ENCODE measurements at regions not wholly inside any gene's neighbourhood (a gene's known extent, or its start where the extent isn't known, plus 50 kb on each side); places are given as distances from the start of the nearest gene placed in this dataset.

DNA sequence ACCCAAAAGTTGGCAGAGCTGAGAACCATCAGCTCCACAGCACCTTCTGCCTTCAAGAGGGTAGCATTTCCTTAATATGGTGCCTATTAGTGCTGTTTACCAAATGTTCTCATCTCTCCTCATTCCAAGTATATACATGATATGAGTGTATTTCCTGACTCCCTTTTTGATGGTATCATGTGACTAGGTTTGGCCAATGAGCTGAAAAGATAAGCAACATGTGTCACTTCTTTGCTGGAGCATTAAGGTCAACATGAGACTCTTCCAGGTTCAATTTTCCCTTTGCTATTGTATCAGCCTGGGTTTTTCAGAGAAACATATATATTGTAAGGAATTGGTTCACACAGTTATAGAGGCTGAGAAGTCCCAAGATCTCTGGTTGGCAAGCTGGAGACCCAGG, 310.9 kb downstream of the HRH4 start:
- no peak for TF ChIP-seq RNF2 (IDR thresholded peaks at IDR 0.05; ENCODE audit: borderline replicate concordance, low read depth)
- no peak for TF ChIP-seq NPAS2 (CRISPR knock-in tag; IDR thresholded peaks at IDR 0.05; ENCODE audit: borderline replicate concordance)
- TF ChIP-seq POLR2AphosphoS2 (conservative IDR thresholded peaks at IDR 0.05; ENCODE audit: low read length), result no peak
- TF ChIP-seq RARB (CRISPR knock-in tag; IDR thresholded peaks at IDR 0.05), result no peak
- TF ChIP-seq, protein P1, sequence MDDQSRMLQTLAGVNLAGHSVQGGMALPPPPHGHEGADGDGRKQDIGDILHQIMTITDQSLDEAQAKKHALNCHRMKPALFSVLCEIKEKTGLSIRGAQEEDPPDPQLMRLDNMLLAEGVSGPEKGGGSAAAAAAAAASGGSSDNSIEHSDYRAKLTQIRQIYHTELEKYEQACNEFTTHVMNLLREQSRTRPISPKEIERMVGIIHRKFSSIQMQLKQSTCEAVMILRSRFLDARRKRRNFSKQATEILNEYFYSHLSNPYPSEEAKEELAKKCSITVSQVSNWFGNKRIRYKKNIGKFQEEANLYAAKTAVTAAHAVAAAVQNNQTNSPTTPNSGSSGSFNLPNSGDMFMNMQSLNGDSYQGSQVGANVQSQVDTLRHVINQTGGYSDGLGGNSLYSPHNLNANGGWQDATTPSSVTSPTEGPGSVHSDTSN (IDR thresholded peaks at IDR 0.05), result no peak
- TF ChIP-seq EHF (CRISPR knock-in tag; IDR thresholded peaks at IDR 0.05), result no peak
- no peak for TF ChIP-seq RCOR1 (IDR thresholded peaks at IDR 0.05; ENCODE audit: low read depth, low read length)
- TF ChIP-seq HOXB13 (CRISPR knock-in tag; IDR thresholded peaks at IDR 0.05; ENCODE audit: low read depth), result no peak
- CTCF ChIA-PET, result no interaction called here
- Histone ChIP-seq H3K4me1 (no peaks in the 10 kb centered on the region), H3K9me3 (no peaks in the 10 kb centered on the region), H3K4me3 (no peak overlapping the region), H3K4me2 (no peak overlapping the region), H3K27ac (no peak overlapping the region)
- DNase-seq (ENCODE audit: low read depth in 1 of 2, low spot score in 1 of 2), result no peak
- POLR2A ChIA-PET, result no interaction called here
- no peak for ATAC-seq
- no peak for FAIRE-seq

DNA sequence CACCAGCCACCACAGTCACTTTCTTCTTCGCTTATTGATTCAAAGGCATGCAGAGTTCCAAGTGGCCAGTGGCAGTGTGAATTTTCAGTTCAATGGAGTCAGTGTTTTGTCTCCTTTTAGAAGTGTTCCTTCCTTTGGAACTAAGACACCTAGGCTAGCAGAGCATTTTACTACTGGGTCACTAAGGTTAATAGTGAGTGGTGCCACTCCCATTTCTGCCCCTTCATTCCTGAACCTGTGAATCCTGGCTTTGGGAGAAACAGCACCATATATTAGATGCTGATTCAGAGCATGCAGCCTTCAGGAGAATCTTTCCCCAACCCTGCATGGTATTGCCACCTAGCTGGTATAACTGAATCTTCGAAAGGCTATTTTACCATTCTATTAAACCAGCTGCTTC, 312.7 kb downstream of the HRH4 start:
- TF ChIP-seq HOXA7 (CRISPR knock-in tag; IDR thresholded peaks at IDR 0.05), result no peak
- no peak for TF ChIP-seq FOSB (CRISPR knock-in tag; IDR thresholded peaks at IDR 0.05)
- TF ChIP-seq, protein P2, sequence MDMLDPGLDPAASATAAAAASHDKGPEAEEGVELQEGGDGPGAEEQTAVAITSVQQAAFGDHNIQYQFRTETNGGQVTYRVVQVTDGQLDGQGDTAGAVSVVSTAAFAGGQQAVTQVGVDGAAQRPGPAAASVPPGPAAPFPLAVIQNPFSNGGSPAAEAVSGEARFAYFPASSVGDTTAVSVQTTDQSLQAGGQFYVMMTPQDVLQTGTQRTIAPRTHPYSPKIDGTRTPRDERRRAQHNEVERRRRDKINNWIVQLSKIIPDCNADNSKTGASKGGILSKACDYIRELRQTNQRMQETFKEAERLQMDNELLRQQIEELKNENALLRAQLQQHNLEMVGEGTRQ (IDR thresholded peaks at IDR 0.05), result no peak
- TF ChIP-seq RCOR1 (IDR thresholded peaks at IDR 0.05; ENCODE audit: low read depth, low read length), result no peak
- no peak for TF ChIP-seq TFCP2L1 (CRISPR knock-in tag; IDR thresholded peaks at IDR 0.05)
- TF ChIP-seq, protein P3, sequence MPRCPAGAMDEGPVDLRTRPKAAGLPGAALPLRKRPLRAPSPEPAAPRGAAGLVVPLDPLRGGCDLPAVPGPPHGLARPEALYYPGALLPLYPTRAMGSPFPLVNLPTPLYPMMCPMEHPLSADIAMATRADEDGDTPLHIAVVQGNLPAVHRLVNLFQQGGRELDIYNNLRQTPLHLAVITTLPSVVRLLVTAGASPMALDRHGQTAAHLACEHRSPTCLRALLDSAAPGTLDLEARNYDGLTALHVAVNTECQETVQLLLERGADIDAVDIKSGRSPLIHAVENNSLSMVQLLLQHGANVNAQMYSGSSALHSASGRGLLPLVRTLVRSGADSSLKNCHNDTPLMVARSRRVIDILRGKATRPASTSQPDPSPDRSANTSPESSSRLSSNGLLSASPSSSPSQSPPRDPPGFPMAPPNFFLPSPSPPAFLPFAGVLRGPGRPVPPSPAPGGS (IDR thresholded peaks at IDR 0.05), result no peak
- TF ChIP-seq EP300 (IDR thresholded peaks at IDR 0.05), result no peak
- TF ChIP-seq CBX2 (IDR thresholded peaks at IDR 0.05; ENCODE audit: borderline replicate concordance, low read depth), result no peak
- no peak for TF ChIP-seq ZNF302 (CRISPR knock-in tag; IDR thresholded peaks at IDR 0.05)
- TF ChIP-seq NPAS2 (CRISPR knock-in tag; IDR thresholded peaks at IDR 0.05; ENCODE audit: borderline replicate concordance), result no peak
- TF ChIP-seq HDAC2 (IDR thresholded peaks at IDR 0.05), result no peak
- TF ChIP-seq, protein P4, sequence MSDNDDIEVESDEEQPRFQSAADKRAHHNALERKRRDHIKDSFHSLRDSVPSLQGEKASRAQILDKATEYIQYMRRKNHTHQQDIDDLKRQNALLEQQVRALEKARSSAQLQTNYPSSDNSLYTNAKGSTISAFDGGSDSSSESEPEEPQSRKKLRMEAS (IDR thresholded peaks at IDR 0.05), result no peak
- TF ChIP-seq MYC (IDR thresholded peaks at IDR 0.05; ENCODE audit: borderline replicate concordance, low read length), result no peak
- no peak for TF ChIP-seq SREBF2 (IDR thresholded peaks at IDR 0.05)
- ChIA-PET CTCF (no interaction called here), POLR2A (no interaction called here)
- DNase-seq (ENCODE audit: low read depth in 1 of 2, low spot score in 1 of 2), result no peak
- no peak for FAIRE-seq
- no peaks in the 10 kb centered on the region for H3K4me1 ChIP-seq
- WGBS (ENCODE audit: missing lambda C conversion rate), result 0% methylated on average over 1 of the region's 2 CpGs
- no peak overlapping the region for H3K27ac ChIP-seq
- H3K4me2 ChIP-seq, result no peak overlapping the region
- no peak for ATAC-seq
- H3K9me3 ChIP-seq, result no peaks in the 10 kb centered on the region
- no peak overlapping the region for H3K4me3 ChIP-seq

DNA sequence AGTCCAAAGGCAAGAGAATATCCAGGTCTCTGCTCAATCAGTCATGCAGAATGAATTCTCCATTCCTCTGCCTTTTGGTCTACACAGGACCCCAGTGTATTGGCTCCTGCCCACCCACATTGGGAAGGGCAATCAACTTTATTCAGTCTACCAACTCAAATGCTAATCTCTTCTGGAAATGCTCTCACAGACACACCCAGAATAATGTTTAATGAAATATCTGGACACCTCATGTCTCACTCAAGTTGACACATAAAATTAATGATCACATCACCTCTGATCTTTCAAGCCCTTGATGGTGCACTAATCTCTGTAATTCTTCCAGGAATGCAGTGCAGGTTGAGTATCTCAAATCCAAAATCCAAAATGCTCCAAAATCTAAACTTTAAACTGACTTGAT, 315.6 kb downstream of the HRH4 start:
- H3K4me1 ChIP-seq, result no peaks in the 10 kb centered on the region
- ChIA-PET POLR2A (no interaction called here), CTCF (no interaction called here)
- no peaks in the 10 kb centered on the region for H3K9me3 ChIP-seq
- no peak overlapping the region for H3K4me3 ChIP-seq
- FAIRE-seq (no peak), ATAC-seq (no peak), DNase-seq (ENCODE audit: low read depth in 1 of 2, low spot score in 1 of 2) (no peak)
- H3K27ac ChIP-seq, result no peak overlapping the region
- no peak overlapping the region for H3K4me2 ChIP-seq
- TF ChIP-seq, protein P5, sequence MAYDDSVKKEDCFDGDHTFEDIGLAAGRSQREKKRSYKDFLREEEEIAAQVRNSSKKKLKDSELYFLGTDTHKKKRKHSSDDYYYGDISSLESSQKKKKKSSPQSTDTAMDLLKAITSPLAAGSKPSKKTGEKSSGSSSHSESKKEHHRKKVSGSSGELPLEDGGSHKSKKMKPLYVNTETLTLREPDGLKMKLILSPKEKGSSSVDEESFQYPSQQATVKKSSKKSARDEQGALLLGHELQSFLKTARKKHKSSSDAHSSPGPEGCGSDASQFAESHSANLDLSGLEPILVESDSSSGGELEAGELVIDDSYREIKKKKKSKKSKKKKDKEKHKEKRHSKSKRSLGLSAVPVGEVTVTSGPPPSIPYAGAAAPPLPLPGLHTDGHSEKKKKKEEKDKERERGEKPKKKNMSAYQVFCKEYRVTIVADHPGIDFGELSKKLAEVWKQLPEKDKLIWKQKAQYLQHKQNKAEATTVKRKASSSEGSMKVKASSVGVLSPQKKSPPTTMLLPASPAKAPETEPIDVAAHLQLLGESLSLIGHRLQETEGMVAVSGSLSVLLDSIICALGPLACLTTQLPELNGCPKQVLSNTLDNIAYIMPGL (CRISPR knock-in tag; IDR thresholded peaks at IDR 0.05; ENCODE audit: borderline replicate concordance), result no peak
- TF ChIP-seq FOSB (CRISPR knock-in tag; IDR thresholded peaks at IDR 0.05), result no peak
- no peak for TF ChIP-seq JUN (IDR thresholded peaks at IDR 0.05)
- no peak for TF ChIP-seq HOXB5 (CRISPR knock-in tag; IDR thresholded peaks at IDR 0.05)
- TF ChIP-seq FOXS1 (CRISPR knock-in tag; IDR thresholded peaks at IDR 0.05), result no peak
- no peak for TF ChIP-seq SMC3 (IDR thresholded peaks at IDR 0.05)
- no peak for TF ChIP-seq ZC3H11A (IDR thresholded peaks at IDR 0.05)

Data from A549 (cell line).